ENCODE measurements at regions not wholly inside any gene's neighbourhood (a gene's known extent, or its start where the extent isn't known, plus 50 kb on each side); places are given as distances from the start of the nearest gene placed in this dataset.

DNA sequence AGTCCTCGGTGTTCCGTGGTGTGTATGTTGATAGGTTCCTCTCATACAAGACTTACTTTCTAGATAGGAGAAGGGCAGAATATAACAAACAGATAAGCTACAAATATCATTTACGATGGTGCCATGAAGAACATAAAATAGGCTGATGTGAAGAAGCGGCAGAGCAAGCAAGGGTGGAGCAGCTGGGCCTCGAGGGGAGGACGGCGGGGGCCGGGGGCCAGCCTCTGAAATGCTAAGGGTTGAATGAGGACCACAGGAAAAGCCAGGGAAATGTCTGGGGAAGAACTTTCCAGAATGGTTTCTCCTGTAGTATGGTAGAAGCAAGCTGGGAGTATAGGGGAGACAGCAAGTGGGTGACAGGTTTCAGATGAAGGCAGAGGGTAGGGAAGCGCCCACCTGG, 529.5 kb downstream of the LIG4 start:
- H3K9me3 Mint-ChIP-seq = no peaks in the 10 kb centered on the region
- H3K4me1 Mint-ChIP-seq = no peaks in the 10 kb centered on the region
- H3K27me3 Mint-ChIP-seq (ENCODE audit: low read depth) = no peaks in the 10 kb centered on the region
- no peaks in the 10 kb centered on the region for H3K36me3 Mint-ChIP-seq (ENCODE audit: low read depth)
- no peak overlapping the region for H3K27ac Mint-ChIP-seq
- H3K4me3 Mint-ChIP-seq = no peak overlapping the region
- TF ChIP-seq, protein P1, sequence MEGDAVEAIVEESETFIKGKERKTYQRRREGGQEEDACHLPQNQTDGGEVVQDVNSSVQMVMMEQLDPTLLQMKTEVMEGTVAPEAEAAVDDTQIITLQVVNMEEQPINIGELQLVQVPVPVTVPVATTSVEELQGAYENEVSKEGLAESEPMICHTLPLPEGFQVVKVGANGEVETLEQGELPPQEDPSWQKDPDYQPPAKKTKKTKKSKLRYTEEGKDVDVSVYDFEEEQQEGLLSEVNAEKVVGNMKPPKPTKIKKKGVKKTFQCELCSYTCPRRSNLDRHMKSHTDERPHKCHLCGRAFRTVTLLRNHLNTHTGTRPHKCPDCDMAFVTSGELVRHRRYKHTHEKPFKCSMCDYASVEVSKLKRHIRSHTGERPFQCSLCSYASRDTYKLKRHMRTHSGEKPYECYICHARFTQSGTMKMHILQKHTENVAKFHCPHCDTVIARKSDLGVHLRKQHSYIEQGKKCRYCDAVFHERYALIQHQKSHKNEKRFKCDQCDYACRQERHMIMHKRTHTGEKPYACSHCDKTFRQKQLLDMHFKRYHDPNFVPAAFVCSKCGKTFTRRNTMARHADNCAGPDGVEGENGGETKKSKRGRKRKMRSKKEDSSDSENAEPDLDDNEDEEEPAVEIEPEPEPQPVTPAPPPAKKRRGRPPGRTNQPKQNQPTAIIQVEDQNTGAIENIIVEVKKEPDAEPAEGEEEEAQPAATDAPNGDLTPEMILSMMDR (IDR thresholded peaks at IDR 0.05; ENCODE audit: unreplicated experiment in 3 of 3) = no peak

DNA sequence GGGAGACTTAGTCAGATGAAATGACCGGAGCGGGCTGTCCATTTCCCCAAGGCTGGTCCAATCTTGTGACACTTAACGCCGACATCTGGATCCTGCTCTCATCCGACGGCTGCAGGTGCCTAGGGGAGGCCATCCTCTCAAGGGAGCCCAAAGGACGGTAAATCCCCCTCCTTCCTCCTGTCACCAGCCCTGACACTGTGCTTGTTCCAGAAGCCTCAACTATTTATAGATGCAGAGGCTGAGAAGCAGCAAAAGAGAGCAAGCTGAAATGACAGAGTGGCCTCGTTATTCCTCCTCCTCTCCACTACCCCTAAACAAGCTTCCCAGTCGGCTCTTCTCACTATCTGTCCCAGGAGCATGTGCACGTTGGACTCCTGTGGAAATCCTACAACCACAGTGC, 533.7 kb downstream of the LIG4 start:
- Mint-ChIP-seq H3K9me3 (no peaks in the 10 kb centered on the region), H3K4me1 (no peaks in the 10 kb centered on the region), H3K36me3 (ENCODE audit: low read depth) (no peaks in the 10 kb centered on the region), H3K4me3 (no peak overlapping the region), H3K27ac (no peak overlapping the region), H3K27me3 (ENCODE audit: low read depth) (no peaks in the 10 kb centered on the region)
- TF ChIP-seq, protein P1 (IDR thresholded peaks at IDR 0.05; ENCODE audit: unreplicated experiment in 3 of 3) = no peak

DNA sequence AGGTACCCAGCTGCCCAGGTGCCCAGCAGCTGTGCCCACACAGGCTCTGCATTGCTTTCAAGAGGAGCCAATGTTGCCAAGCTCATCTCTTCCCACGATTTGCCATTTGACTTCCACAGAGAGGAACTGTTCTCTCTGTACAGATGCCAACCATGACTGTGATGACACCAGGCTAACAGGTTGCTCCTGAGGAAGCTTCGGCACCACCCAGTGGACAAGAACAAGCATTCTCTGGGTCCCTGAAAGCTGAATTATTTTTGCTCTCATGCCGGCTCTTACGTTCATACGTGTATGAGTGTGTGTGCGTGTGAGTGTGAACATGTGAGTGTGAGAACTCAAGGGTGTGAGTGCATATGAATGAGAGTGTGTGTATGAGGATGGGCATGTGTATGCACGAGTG, 535.2 kb downstream of the LIG4 start:
- no peaks in the 10 kb centered on the region for H3K9me3 Mint-ChIP-seq
- H3K4me3 Mint-ChIP-seq = no peak overlapping the region
- H3K27ac Mint-ChIP-seq = no peak overlapping the region
- no peaks in the 10 kb centered on the region for H3K27me3 Mint-ChIP-seq (ENCODE audit: low read depth)
- H3K4me1 Mint-ChIP-seq = no peaks in the 10 kb centered on the region
- H3K36me3 Mint-ChIP-seq (ENCODE audit: low read depth) = no peaks in the 10 kb centered on the region
- TF ChIP-seq, protein P1 (IDR thresholded peaks at IDR 0.05; ENCODE audit: unreplicated experiment in 3 of 3) = no peak

DNA sequence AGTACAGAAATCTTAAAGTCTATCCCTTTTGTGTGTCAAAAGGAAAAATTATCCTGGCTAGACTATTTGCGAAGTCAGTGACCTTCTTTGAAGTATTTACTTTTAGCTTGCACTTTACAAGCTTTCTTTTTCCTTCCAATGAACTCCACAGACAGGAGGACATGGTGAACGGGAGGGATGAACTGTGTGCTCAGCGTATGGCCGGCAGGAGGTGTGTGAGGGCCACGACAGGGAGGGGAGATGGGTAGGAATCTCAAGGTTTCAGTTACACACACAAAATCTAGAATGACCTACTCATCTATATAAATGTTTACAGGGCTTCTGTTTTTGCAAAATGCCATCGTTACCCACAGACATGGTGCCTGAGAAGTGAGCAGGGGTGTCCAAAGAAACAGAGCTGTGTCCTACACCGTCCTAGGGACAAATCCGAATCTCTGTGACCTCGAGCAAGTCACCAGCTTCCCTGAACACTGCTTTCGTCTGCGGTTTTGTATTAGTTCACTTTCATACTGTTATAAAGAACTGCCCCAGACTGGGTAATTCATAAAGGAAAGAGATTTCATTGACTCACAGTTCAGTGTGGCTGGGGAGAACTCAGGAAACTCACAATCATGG, 537.2 kb downstream of the LIG4 start:
- Mint-ChIP-seq H3K27ac (no peak overlapping the region), H3K27me3 (ENCODE audit: low read depth) (no peaks in the 10 kb centered on the region), H3K4me3 (no peak overlapping the region), H3K36me3 (ENCODE audit: low read depth) (no peaks in the 10 kb centered on the region), H3K9me3 (no peaks in the 10 kb centered on the region), H3K4me1 (no peaks in the 10 kb centered on the region)
- TF ChIP-seq, protein P1 (IDR thresholded peaks at IDR 0.05; ENCODE audit: unreplicated experiment in 3 of 3) = no peak

DNA sequence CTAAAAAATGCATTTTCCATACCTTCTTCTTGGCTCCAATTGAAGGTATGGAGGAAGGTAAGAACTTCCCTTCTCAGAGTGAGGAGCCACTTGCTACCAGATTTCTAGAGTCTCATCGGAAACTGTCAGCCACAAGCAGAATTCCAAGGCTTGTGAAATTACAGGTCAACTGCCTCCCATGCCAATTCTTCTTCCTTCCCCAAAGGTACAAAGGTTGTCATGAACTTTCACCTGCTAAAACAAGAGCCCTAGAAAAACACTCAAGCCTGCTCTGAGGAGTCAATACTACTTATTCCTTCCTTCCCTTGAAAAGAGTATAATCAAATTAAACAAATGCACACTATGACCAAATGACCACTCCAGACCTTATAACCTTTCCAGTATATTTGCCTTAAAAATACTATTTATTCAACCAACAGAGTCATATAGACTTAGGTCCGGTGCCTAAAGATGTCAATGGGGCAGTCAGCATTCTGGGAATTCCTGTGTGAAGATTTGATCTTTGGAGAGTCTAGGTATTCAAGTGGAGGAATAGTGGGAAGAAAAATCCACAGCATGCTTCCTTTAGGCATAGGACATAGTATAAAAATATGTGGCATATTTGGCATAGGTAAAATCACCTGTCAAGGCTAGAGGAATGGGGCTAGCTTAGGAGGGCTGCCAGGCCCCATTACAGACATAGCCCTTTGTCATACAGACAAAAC, 539.3 kb downstream of the LIG4 start:
- no peaks in the 10 kb centered on the region for H3K36me3 Mint-ChIP-seq (ENCODE audit: low read depth)
- H3K27me3 Mint-ChIP-seq (ENCODE audit: low read depth) = no peaks in the 10 kb centered on the region
- H3K4me3 Mint-ChIP-seq = no peak overlapping the region
- H3K27ac Mint-ChIP-seq = no peak overlapping the region
- TF ChIP-seq, protein P1 (IDR thresholded peaks at IDR 0.05; ENCODE audit: unreplicated experiment in 3 of 3) = no peak
- H3K4me1 Mint-ChIP-seq = no peaks in the 10 kb centered on the region
- no peaks in the 10 kb centered on the region for H3K9me3 Mint-ChIP-seq
